ENCODE measurements at regions not wholly inside any gene's neighbourhood (a gene's known extent, or its start where the extent isn't known, plus 50 kb on each side); places are given as distances from the start of the nearest gene placed in this dataset.

GRCh38 chr13:106383791-106384190 lies 151.7 kb downstream of the EFNB2 start:
- DNase-seq (ENCODE audit: low read depth, low spot score) = no peak
- H4K20me1 ChIP-seq (ENCODE audit: insufficient read depth) = no peaks in the 10 kb centered on the region
- no peak overlapping the region for H3K4me3 ChIP-seq (replicated peaks in 1 of 2; ENCODE audit: low read depth in 1 of 2, low read length in 2 of 2)
- H3K9me2 ChIP-seq (ENCODE audit: insufficient read depth) = no peaks in the 10 kb centered on the region
- H3K4me1 ChIP-seq (ENCODE audit: control insufficient read depth in 1 of 2, insufficient read depth in 2 of 2, low read length in 2 of 2) = peaks cover 0 to 5% of the 10 kb centered on the region in 2 experiments; a peak in 1 of 4 replicates
- H3K27ac ChIP-seq (ENCODE audit: low read depth, low read length) = no peak overlapping the region
- no peak overlapping the region for H2AFZ ChIP-seq (ENCODE audit: low read depth, low read length, poor library complexity, severe bottlenecking)
- H3K9me3 ChIP-seq (ENCODE audit: control insufficient read depth in 1 of 2, insufficient read depth in 1 of 2, low read depth in 1 of 2, low read length in 2 of 2) = no peaks in the 10 kb centered on the region
- no TSS peak for BruUV-seq (replicated peaks)
- intact Hi-C loops (cut with micrococcal nuclease) = no loop called here
- no peaks in the 10 kb centered on the region for H3K36me3 ChIP-seq (ENCODE audit: control insufficient read depth in 1 of 2, insufficient read depth in 2 of 2, low read length in 2 of 2)
- no peaks in the 10 kb centered on the region for H3K27me3 ChIP-seq (ENCODE audit: insufficient read depth, low read length)
- no peaks in the 10 kb centered on the region for H3K79me2 ChIP-seq (ENCODE audit: insufficient read depth, low read length)
- H3K4me2 ChIP-seq (ENCODE audit: low read length) = no peak overlapping the region
- CTCF ChIA-PET = no interaction called here
- POLR2A ChIA-PET = no interaction called here
- RAD21 ChIA-PET (ENCODE audit: low non-redundant PET in 1 of 2, low total read pairs in 2 of 2, uncharacterized antibody in 2 of 2, unreplicated experiment in 2 of 2) = no interaction called here
- ATAC-seq = no peak
- TF ChIP-seq YY1 (IDR thresholded peaks at IDR 0.05; ENCODE audit: extremely low read depth, insufficient replicate concordance, low read depth, low read length) (no peak), TCF7L2 (IDR thresholded peaks at IDR 0.05; ENCODE audit: borderline replicate concordance, extremely low read depth, insufficient read depth, insufficient read length) (no peak), CBX3 (IDR thresholded peaks at IDR 0.05; ENCODE audit: low read depth) (no peak), CEBPB (IDR thresholded peaks at IDR 0.05; ENCODE audit: low read depth) (no peak), EGR1 (IDR thresholded peaks at IDR 0.05; ENCODE audit: low read depth) (no peak), CTCF (IDR thresholded peaks at IDR 0.05 in 2 of 3, conservative IDR thresholded peaks at IDR 0.05 in 1 of 3; ENCODE audit: borderline replicate concordance in 1 of 3, insufficient read depth in 1 of 3, low read depth in 2 of 3, low read length in 2 of 3) (no peak), SP1 (IDR thresholded peaks at IDR 0.05; ENCODE audit: low read depth) (no peak), ZNF274 (IDR thresholded peaks at IDR 0.05; ENCODE audit: low read depth, low read length) (no peak), POLR2A (IDR thresholded peaks at IDR 0.05; ENCODE audit: borderline replicate concordance, extremely low read depth, insufficient read depth, insufficient read length) (no peak), ATF3 (IDR thresholded peaks at IDR 0.05) (no peak), FOSL1 (IDR thresholded peaks at IDR 0.05; ENCODE audit: low read depth) (no peak), JUND (IDR thresholded peaks at IDR 0.05) (no peak), EZH2 (IDR thresholded peaks at IDR 0.05) (no peak)
- H3K9ac ChIP-seq (ENCODE audit: low read length) = no peak overlapping the region

Measured in HCT116 (cell line).